K562 (cell line): ENCODE measurements at regions not wholly inside any gene's neighbourhood (a gene's known extent, or its start where the extent isn't known, plus 50 kb on each side); places are given as distances from the start of the nearest gene placed in this dataset.

Experiments used
- ATAC-seq: fragments of 200-7000 bp; cut with Tn5 transposase; 3 replicates; pipeline ENCODE4 v1.9.1; 2020; ENCODE audit warnings: moderate library complexity
- BruUV-seq: library from RNA; stranded (reverse); fragments of 400-500 nt; replicated peaks from 2 replicates; lab custom pipeline; 2021; lab: Mats Ljungman, UMichigan
- CTCF ChIA-PET: fragments of 300-600 bp; formaldehyde crosslinking; extraction: SDS; loops from one replicate; lab custom pipeline; 2021; ENCODE audit warnings: low intra/inter-chr PET ratio; lab: Yijun Ruan, JAX
- POLR2A ChIA-PET: fragments of 300-600, 350-650 bp; sonication (Branson Sonifier 250); formaldehyde crosslinking; extraction: SDS; loops from one replicate; lab custom pipeline; 2021; ENCODE audit warnings: antibody characterized with exemption, inconsistent platforms; lab: Yijun Ruan, JAX
- DNase-seq, 4 experiments: peaks; one replicate each; pipeline versions ENCODE4 v3.0.0 to v3.0.0-alpha.2; 2011 to 2018; ENCODE audit warnings: low spot score in 3 of 4, mixed read lengths in 3 of 4; ENCODE audit errors: extremely low read depth in 1 of 4
- FAIRE-seq: peaks from 2 replicates; lab custom pipeline; 2011; peaks lifted over from hg19 to GRCh38; lab: Jason Lieb, UNC
- H2AFZ ChIP-seq: 2 replicates; pipeline ENCODE4 v1.6.0; 2011; ENCODE audit warnings: low read depth, low read length, control low read depth, inconsistent platforms
- H3K27ac ChIP-seq: fragments of 200-600 bp; 3 replicates; pipeline ENCODE4 v1.8.0; 2011; ENCODE audit warnings: low read depth, mild to moderate bottlenecking, control low read depth, inconsistent platforms, low read length, moderate library complexity, mixed read lengths; ENCODE audit errors: extremely low read depth
- H3K27me3 ChIP-seq, 2 experiments: fragments of 300-600 bp in 1 of 2; 2 replicates in 1 of 2; 3 replicates in 1 of 2; pipeline versions ENCODE4 v1.6.0 to v1.8.0; 2011; ENCODE audit warnings: inconsistent platforms in 2 of 2, low read length in 2 of 2, mild to moderate bottlenecking in 1 of 2, mixed read lengths in 1 of 2, moderate library complexity in 1 of 2; ENCODE audit not compliant: control insufficient read depth in 2 of 2, insufficient read depth in 2 of 2
- H3K36me3 ChIP-seq: fragments of 300-600 bp; 3 replicates; pipeline ENCODE4 v1.8.0; 2011; ENCODE audit warnings: mild to moderate bottlenecking, low read length, inconsistent platforms; ENCODE audit not compliant: control insufficient read depth, insufficient read depth
- H3K4me1 ChIP-seq, 2 experiments: fragments of 200-600 bp in 1 of 2; replicated peaks in 1 of 2; 2 replicates in 1 of 2; 3 replicates in 1 of 2; pipeline versions ENCODE4 v1.5.1 to v1.8.0; 2011; ENCODE audit warnings: inconsistent platforms in 2 of 2, low read length in 2 of 2, mild to moderate bottlenecking in 1 of 2, mixed read lengths in 1 of 2, moderate library complexity in 1 of 2; ENCODE audit not compliant: control insufficient read depth in 2 of 2, insufficient read depth in 2 of 2
- H3K4me2 ChIP-seq: 2 replicates; pipeline ENCODE4 v1.6.1; 2011; ENCODE audit warnings: low read length, control low read depth, inconsistent platforms, mixed read lengths; ENCODE audit not compliant: insufficient read depth
- H3K4me3 ChIP-seq: fragments of 200-600 bp; sonication (generic), shearing (Covaris generic); 2 replicates; pipeline ENCODE4 v1.5.1; 2016; ENCODE audit warnings: control low read depth, inconsistent platforms
- H3K79me2 ChIP-seq: fragments of 200-600 bp; 3 replicates; pipeline ENCODE4 v1.8.0; 2011; ENCODE audit warnings: low read length, inconsistent platforms; ENCODE audit not compliant: control insufficient read depth, insufficient read depth
- H3K9ac ChIP-seq, 2 experiments: 2 replicates each; pipeline versions ENCODE4 v1.6.0 to v1.6.1; 2011; ENCODE audit warnings: low read depth in 2 of 2, low read length in 2 of 2, control low read depth in 1 of 2, inconsistent platforms in 1 of 2, mild to moderate bottlenecking in 1 of 2, mixed read lengths in 1 of 2; ENCODE audit not compliant: insufficient read depth in 1 of 2
- H3K9me1 ChIP-seq: one replicate; pipeline ENCODE4 v1.6.0; 2011; ENCODE audit warnings: inconsistent platforms, mild to moderate bottlenecking, low read length, moderate library complexity; ENCODE audit not compliant: control insufficient read depth, insufficient read depth
- H3K9me3 ChIP-seq: replicated peaks from 2 replicates; pipeline ENCODE4 v1.5.1; 2011; ENCODE audit warnings: low read depth, low read length, inconsistent platforms; ENCODE audit not compliant: control insufficient read depth, insufficient read depth
- H4K20me1 ChIP-seq: replicated peaks from 2 replicates; pipeline ENCODE4 v1.6.1; 2011; ENCODE audit warnings: low read length, inconsistent platforms, mixed read lengths; ENCODE audit not compliant: control insufficient read depth, insufficient read depth
- ARID3B ChIP-seq: fragments of 250-450 bp; sonication (Bioruptor Pico); IDR thresholded peaks from 2 replicates; pipeline ENCODE4 v1.4.0; 2020; ENCODE audit warnings: borderline replicate concordance
- ELF4 ChIP-seq: fragments of 450-650 bp; formaldehyde crosslinking; IDR thresholded peaks from 2 replicates; pipeline ENCODE4 v1.4.0; 2022; ENCODE audit warnings: missing genetic modification characterization
- KLF1 ChIP-seq: fragments of 450-650 bp; IDR thresholded peaks from 2 replicates; pipeline ENCODE4 v1.6.1; 2016; ENCODE audit warnings: missing genetic modification characterization, missing compliant biosample characterization
- MITF ChIP-seq: IDR thresholded peaks from 2 replicates; pipeline ENCODE4 v1.6.1; 2014; ENCODE audit warnings: antibody characterized with exemption
- MTA3 ChIP-seq: fragments of 450-650 bp; formaldehyde crosslinking; IDR thresholded peaks from 2 replicates; pipeline ENCODE4 v1.6.1; 2017; ENCODE audit warnings: mild to moderate bottlenecking, borderline replicate concordance
- NUFIP1 ChIP-seq: fragments of 450-650 bp; IDR thresholded peaks from 2 replicates; pipeline ENCODE4 v1.6.1; 2018; ENCODE audit not compliant: partially characterized antibody
- SIN3A ChIP-seq, 2 experiments: fragments of 150-350 bp in 1 of 2; IDR thresholded peaks; 2 replicates each; pipeline ENCODE4 v1.6.1; 2011 to 2016; ENCODE audit warnings: borderline replicate concordance in 2 of 2, low read depth in 2 of 2, low read length in 2 of 2, mild to moderate bottlenecking in 2 of 2, moderate library complexity in 2 of 2; ENCODE audit not compliant: control insufficient read depth in 1 of 2
- SMARCE1 ChIP-seq: fragments of 450-650 bp; IDR thresholded peaks from 2 replicates; pipeline ENCODE4 v1.7.1; 2016; ENCODE audit warnings: mild to moderate bottlenecking
- TRIM24 ChIP-seq, 2 experiments: fragments of 450-650 bp; IDR thresholded peaks; 2 replicates each; pipeline ENCODE4 v1.6.1; 2016
- ZNF146 ChIP-seq: IDR thresholded peaks from one replicate; pipeline ENCODE4 v1.6.1; 2018; ENCODE audit warnings: missing compliant biosample characterization; ENCODE audit not compliant: unreplicated experiment
- ZNF512 ChIP-seq: IDR thresholded peaks from 2 replicates; pipeline ENCODE4 v1.6.1; 2016; ENCODE audit warnings: missing genetic modification characterization, missing compliant biosample characterization
- ZNF592 ChIP-seq: fragments of 450-650 bp; IDR thresholded peaks from 2 replicates; pipeline ENCODE4 v1.6.1; 2017; ENCODE audit warnings: antibody characterized with exemption, mild to moderate bottlenecking
- WGBS: fragments of 100-300 bp; shearing (Covaris generic); methylation state at CpG from one replicate; pipeline ENCODE4 v1.1.6; 2016; ENCODE audit warnings: low coverage, mixed read lengths; ENCODE audit not compliant: insufficient coverage; ENCODE audit errors: missing lambda C conversion rate; 5-methylcytosine and 5-hydroxymethylcytosine counted together
- in situ Hi-C: fragments of 300-500 bp; cut with MboI; formaldehyde crosslinking; loops from 4 replicates; pipeline ENCODE4 v1.15.0; 2018; ENCODE audit warnings: inconsistent platforms, mixed read lengths
- intact Hi-C: fragments of 100-400 bp; cut with micrococcal nuclease; formaldehyde crosslinking; loops from 2 replicates; pipeline ENCODE4 v1.14.2; 2022

- no peaks in the 10 kb centered on the region for H4K20me1 ChIP-seq
- H3K27ac ChIP-seq: no peak overlapping the region
- no peaks in the 10 kb centered on the region for H3K36me3 ChIP-seq
- in situ Hi-C loops (no loop called here), intact Hi-C loops (no loop called here)
- H3K4me1 ChIP-seq: peaks cover 4 to 21% of the 10 kb centered on the region in 2 experiments
- 53% methylated on average over 12 of the region's 12 CpGs for WGBS
- no peaks in the 10 kb centered on the region for H3K79me2 ChIP-seq
- no peak overlapping the region; a peak in 1 of 4 replicates for H3K9ac ChIP-seq
- ChIA-PET CTCF (no interaction called here), POLR2A (interaction anchor here (1.3 kb wide), 1 partner anchor 32 kb away, joined by 3 read pairs; no protein-coding TSS in a partner anchor)
- H3K9me1 ChIP-seq: no peaks in the 10 kb centered on the region
- BruUV-seq: no TSS peak
- H3K27me3 ChIP-seq: no peaks in the 10 kb centered on the region
- no peak overlapping the region for H3K4me3 ChIP-seq
- FAIRE-seq (no peak), ATAC-seq (no peak; the same call in 2 of the 3 replicates), DNase-seq (peak in 2 of 4 experiments; percentile 32 to 47)
- H3K4me2 ChIP-seq: no peak overlapping the region
- H3K9me3 ChIP-seq: no peaks in the 10 kb centered on the region
- peak overlapping the region; percentile 43; the same call in 1 of the 2 replicates for H2AFZ ChIP-seq
- TF ChIP-seq ZNF592: peak; percentile 42; the same call in 1 of the 2 replicates
- no peak for TF ChIP-seq KLF1 (tag)
- TF ChIP-seq ZNF146: no peak
- no peak for TF ChIP-seq NUFIP1
- no peak for TF ChIP-seq ARID3B (CRISPR knock-in tag)
- no peak for TF ChIP-seq MITF
- TF ChIP-seq ZNF512 (tag): no peak
- TF ChIP-seq SMARCE1: peak; percentile 80; the same call in 1 of the 2 replicates
- 0 out of 2 replicates have a peak, but pooled peaks have one; percentile 30 for TF ChIP-seq MTA3
- peak in 1 of 2 experiments; percentile 81; a peak in 2 of 4 replicates for TF ChIP-seq TRIM24 (IDR thresholded peaks at IDR 0.05)
- TF ChIP-seq SIN3A (IDR thresholded peaks at IDR 0.05; ENCODE audit: borderline replicate concordance in 2 of 2, control insufficient read depth in 1 of 2, low read depth in 2 of 2, low read length in 2 of 2): no peak
- TF ChIP-seq ELF4: no peak
Observed at GRCh38 chr6:14781772-14782525, 463.9 kb upstream of the JARID2 start.
